NCI-H2081 (cell line): ENCODE measurements at regions not wholly inside any gene's neighbourhood (a gene's known extent, or its start where the extent isn't known, plus 50 kb on each side); places are given as distances from the start of the nearest gene placed in this dataset.
A peak's percentile ranks its signal among the peaks of the same experiment; 100 is the strongest.

ENCODE experiments used
- DNase-seq, 2 experiments: peaks; one replicate each; lab custom pipeline; 2025; lab: John Stamatoyannopoulos, UW

DNA sequence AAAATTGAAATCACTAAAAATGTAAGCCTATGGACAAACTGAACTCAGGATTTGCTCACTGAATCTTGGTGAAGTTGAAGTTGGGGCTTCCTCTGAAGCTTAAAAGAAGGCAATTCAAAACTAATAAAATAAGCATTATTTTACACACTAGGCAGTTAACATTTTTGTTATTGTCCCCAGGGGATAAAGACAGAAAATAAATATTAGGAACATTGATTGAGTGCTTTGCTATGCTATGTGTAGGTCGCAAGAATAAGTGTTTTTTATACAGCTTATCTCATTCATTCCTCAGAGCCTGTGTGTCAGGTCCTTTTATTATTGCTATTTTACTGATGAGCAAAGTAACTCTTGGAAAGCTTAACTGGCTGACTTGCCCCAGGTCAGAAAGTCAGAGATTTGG is 82.2 kb downstream of the ZNF608 start:
- no peak for DNase-seq

DNA sequence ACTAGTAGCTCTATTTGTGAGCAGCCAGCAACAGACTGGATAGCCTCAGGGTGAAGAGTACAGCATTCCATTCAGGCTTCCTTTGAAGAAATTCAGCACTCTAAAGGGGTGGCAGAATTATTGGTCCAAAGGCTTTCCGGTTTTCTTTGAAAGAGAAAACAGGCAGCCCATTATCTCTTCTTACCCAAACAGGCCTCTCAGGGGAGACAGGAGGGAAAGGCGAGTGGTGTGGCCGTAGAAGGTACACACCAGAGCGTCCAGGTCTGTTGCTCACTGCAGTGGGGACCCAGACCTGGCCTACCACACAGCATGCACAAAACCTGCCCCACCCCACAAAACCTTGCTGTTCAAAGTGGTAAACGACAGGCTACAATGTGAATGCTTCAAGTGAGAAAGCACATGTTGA is 83.3 kb downstream of the ZNF608 start:
- peak in 1 of 2 experiments; percentile 50 for DNase-seq

- peak; percentile 27 to 81 for DNase-seq
Observed at GRCh38 chr5:124662181-124662781, 84.2 kb downstream of the ZNF608 start.

- peak; percentile 33 to 76 for DNase-seq
Observed at GRCh38 chr5:124661317-124662141, 84.9 kb downstream of the ZNF608 start.

- DNase-seq: peak in 1 of 2 experiments; percentile 57
Observed at GRCh38 chr5:124660229-124661093, 86.0 kb downstream of the ZNF608 start.

DNA sequence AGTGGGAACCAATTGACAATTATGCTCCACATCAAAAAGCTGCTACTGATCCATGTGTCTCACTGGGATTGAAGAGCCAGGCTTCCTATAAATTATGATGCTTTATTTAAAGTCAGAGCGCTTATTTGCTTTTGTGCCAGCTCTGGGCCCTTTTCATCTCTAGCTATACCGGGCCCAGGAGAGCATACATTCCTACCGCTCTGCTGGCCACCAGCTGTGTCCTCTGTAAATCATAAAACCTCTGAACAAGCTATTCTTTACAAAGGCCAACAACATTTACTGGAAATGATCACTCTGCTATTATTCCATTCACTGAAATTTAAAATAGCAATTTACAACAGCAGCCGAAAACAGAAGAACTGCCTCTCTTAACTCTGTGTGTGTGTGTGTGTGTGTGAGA is 86.6 kb downstream of the ZNF608 start:
- DNase-seq: peak; percentile 71 to 87

- no peak for DNase-seq
Observed at GRCh38 chr5:124658867-124659557, 87.4 kb downstream of the ZNF608 start.

DNA sequence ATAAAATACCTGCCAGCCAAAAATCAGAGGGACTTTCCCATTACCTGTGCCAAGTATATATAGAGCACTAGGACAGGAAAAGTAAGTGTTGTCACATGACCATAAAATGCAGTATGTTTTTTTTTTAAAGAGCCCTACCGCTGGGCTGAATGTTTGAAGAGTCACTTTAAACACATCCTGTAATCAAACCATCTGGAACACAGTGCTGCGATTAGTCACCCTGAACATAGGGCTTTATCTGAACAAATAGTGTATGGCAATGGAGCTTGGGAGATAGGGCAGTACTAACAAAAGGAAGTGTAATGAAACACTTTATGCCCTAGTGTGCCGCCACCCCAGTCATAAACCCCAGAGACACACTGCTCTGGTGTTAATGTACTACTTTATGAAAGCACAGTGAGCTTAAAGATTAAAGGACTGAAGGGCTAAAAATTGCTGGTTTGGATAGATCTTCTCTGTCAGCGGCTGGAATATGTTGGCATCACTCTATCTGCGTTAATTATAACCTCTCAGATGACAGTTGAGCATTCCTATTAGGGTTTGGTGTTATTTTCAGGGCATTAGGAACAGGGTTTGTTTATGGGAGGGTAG is 90.4 kb downstream of the ZNF608 start:
- peak; percentile 93 to 99 for DNase-seq

DNA sequence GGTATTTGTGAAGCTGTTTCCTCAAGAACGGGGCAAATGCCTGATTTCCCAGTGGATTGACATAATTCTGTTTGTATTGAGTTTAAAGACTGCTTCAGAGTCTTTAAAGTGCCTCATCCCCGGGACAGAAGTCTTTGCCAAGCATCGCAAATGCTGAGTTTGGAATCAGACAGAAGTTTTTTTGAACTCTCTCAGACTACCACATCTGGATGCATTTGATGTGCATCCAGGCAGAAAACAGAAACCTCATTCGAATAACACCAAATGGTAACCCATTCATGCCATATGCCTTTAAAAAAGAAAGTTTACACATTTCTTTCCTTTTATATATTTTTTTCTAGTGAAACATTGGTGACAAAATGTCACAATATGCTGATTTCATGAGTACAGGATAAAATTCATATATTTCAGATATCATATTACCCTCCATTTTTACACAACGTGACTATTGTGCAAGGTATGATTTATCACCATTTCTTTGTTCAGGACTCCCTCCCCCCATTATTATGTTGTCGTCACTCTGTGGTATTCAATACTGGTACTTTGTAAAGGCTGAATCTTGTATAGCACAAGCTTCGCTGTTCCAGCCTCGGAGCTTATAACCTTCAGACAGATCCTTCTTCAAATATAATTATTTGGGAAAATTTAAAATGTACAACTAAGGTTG is 91.1 kb downstream of the ZNF608 start:
- DNase-seq: peak; percentile 77 to 91

DNA sequence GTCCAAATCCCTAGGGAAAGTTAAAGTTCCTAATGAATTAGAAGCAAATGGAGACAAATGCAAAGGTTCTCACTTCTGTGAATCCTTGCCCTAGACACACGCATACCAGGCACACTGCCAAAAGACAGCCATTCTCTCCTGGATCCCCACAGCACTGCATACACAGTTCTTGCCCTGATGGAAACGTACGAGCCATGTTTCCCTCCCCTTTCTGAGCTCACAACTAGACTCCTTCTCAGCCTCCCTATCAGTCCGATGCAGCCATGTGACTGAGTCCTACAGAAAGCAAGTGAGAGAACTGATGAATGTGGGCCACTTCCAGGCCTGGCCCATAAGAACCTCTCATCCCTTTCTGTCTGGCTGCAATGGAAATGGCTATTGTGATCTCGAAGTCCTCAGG is 92.0 kb downstream of the ZNF608 start:
- peak in 1 of 2 experiments; percentile 34 for DNase-seq

- DNase-seq: no peak
Observed at GRCh38 chr5:124653666-124654065, 92.8 kb downstream of the ZNF608 start.

- DNase-seq: no peak
Observed at GRCh38 chr5:124652892-124653441, 93.5 kb downstream of the ZNF608 start.

DNA sequence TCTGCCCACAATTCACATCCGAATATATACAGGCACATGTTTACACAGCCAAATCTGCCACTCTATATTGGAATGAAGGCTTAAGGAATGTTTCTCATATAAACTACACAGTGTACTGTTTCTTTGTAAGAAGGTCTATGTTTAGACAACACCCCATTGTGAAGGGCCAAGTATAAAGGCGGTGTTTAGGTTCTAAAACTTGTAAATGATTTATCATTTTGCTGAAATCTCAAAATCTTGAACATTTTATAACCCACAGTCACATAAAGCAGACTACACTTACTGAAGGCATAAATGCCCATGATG is 94.0 kb downstream of the ZNF608 start:
- DNase-seq: no peak

GRCh38 chr5:124651663-124652513 is 94.6 kb downstream of the ZNF608 start:
- DNase-seq: peak; percentile 69 to 87

DNA sequence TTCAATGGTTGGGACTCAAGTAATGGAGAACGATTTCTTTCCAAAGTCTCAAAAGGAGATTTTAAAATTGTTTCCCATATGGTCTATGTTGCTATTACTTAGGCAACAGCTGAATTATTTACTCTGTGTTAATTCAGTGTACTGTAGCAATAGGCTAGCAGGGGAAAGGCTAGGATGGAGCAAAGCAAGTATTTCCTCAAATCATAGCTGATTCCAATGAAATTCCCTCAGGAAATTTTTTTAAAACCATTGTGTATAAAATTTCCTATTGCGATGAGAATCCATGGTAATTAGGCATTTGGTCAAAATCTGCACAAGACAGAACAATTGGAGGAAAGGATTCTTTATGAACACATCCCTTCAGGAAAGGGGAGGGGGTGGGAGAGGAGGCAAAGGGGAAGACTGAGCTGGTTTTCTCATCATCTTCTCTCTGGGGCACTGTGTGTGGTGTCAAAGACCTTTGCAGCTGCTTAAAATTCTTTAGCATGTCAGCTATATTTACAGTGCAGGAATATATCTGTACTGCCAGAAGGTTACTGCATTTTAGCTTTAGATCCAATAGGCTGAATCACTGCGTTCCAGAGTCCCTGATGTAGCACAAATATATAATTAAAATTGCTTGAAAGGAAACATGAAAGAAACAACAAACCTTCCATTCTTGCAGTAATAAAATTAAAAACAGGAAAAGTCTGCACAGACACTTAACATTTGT is 95.3 kb downstream of the ZNF608 start:
- no peak for DNase-seq

GRCh38 chr5:124650147-124650561 is 96.3 kb downstream of the ZNF608 start:
- DNase-seq: peak in 1 of 2 experiments; percentile 78

- DNase-seq: peak; percentile 91 to 97
Observed at GRCh38 chr5:124649491-124650146, 96.8 kb downstream of the ZNF608 start.

DNA sequence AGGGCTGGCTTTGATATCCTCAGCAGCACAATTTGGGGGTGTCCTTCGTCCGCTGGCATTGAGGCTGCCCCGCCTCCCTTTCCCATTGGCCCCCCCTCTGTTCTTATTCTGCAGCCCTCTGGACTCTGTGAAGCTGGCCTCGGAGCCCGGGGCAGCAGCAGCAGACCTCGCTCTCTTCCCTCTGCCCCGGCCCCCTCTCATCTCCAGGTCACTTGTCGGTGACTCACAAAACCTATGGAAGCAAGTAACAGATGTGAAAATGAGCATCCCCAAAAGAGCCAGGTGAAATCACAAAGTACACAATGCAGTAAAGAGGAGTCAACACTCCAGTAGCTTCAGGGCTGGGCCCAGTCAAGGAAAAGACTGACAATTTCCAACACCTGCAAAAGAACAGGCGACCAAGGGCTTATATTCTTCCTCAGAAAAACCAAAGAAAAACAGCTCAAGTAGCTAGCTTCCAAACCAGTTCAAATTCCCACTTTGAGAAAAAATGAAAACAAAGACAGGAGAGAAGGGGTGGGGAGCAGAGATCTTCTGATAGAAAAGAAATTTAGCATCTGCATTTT is 97.5 kb downstream of the ZNF608 start:
- DNase-seq: peak in 1 of 2 experiments; percentile 27
